ENCODE measurements at regions not wholly inside any gene's neighbourhood (a gene's known extent, or its start where the extent isn't known, plus 50 kb on each side); places are given as distances from the start of the nearest gene placed in this dataset.

- DNase-seq (ENCODE audit: low read depth in 2 of 3, low spot score in 1 of 3) = no peak
These were observed 649.6 kb downstream of the BCL11B start for GRCh38 chr14:98622208-98623051.

- DNase-seq (ENCODE audit: low read depth in 2 of 3, low spot score in 1 of 3) = no peak
These were observed 648.1 kb downstream of the BCL11B start for GRCh38 chr14:98623788-98624415.

- DNase-seq (ENCODE audit: low read depth in 2 of 3, low spot score in 1 of 3) = no peak
These were observed 638.6 kb downstream of the BCL11B start for GRCh38 chr14:98633380-98633779.

GRCh38 chr14:98634043-98634820 is 637.8 kb downstream of the BCL11B start:
- DNase-seq (ENCODE audit: low read depth in 2 of 3, low spot score in 1 of 3) = no peak

GRCh38 chr14:98638366-98638765 is 633.6 kb downstream of the BCL11B start:
- DNase-seq (ENCODE audit: low read depth in 2 of 3, low spot score in 1 of 3) = no peak

GRCh38 chr14:98647754-98648153 is 624.2 kb downstream of the BCL11B start:
- DNase-seq (ENCODE audit: low read depth in 2 of 3, low spot score in 1 of 3) = no peak

- DNase-seq (ENCODE audit: low read depth in 2 of 3, low spot score in 1 of 3) = no peak
These were observed 621.0 kb downstream of the BCL11B start for GRCh38 chr14:98651037-98651436.

GRCh38 chr14:98665007-98665406 is 607.0 kb downstream of the BCL11B start:
- DNase-seq (ENCODE audit: low read depth in 2 of 3, low spot score in 1 of 3) = no peak

- no peak for DNase-seq (ENCODE audit: low read depth in 2 of 3, low spot score in 1 of 3)
These were observed 605.5 kb downstream of the BCL11B start for GRCh38 chr14:98666545-98666944.

- DNase-seq (ENCODE audit: low read depth in 2 of 3, low spot score in 1 of 3) = no peak
These were observed 590.0 kb downstream of the BCL11B start for GRCh38 chr14:98682033-98682432.

- DNase-seq (ENCODE audit: low read depth in 2 of 3, low spot score in 1 of 3) = no peak
These were observed 589.3 kb downstream of the BCL11B start for GRCh38 chr14:98682726-98683125.

GRCh38 chr14:98684468-98684867 is 587.5 kb downstream of the BCL11B start:
- no peak for DNase-seq (ENCODE audit: low read depth in 2 of 3, low spot score in 1 of 3)

GRCh38 chr14:98685725-98686124 is 586.3 kb downstream of the BCL11B start:
- DNase-seq (ENCODE audit: low read depth in 2 of 3, low spot score in 1 of 3) = no peak

- DNase-seq (ENCODE audit: low read depth in 2 of 3, low spot score in 1 of 3) = no peak
These were observed 583.6 kb downstream of the BCL11B start for GRCh38 chr14:98688446-98688845.

- no peak for DNase-seq (ENCODE audit: low read depth in 2 of 3, low spot score in 1 of 3)
These were observed 582.0 kb downstream of the BCL11B start for GRCh38 chr14:98689951-98690350.

- DNase-seq (ENCODE audit: low read depth in 2 of 3, low spot score in 1 of 3) = peak in 1 of 3 donors; percentile 27
These were observed 579.2 kb downstream of the BCL11B start for GRCh38 chr14:98692832-98693231.

- DNase-seq (ENCODE audit: low read depth in 2 of 3, low spot score in 1 of 3) = no peak
These were observed 577.5 kb downstream of the BCL11B start for GRCh38 chr14:98694541-98694940.

- DNase-seq (ENCODE audit: low read depth in 2 of 3, low spot score in 1 of 3) = no peak
These were observed 576.2 kb downstream of the BCL11B start for GRCh38 chr14:98695809-98696208.

GRCh38 chr14:98698341-98698740 is 573.7 kb downstream of the BCL11B start:
- DNase-seq (ENCODE audit: low read depth in 2 of 3, low spot score in 1 of 3) = no peak

GRCh38 chr14:98700748-98701147 is 571.2 kb downstream of the BCL11B start:
- no peak for DNase-seq (ENCODE audit: low read depth in 2 of 3, low spot score in 1 of 3)

GRCh38 chr14:98701377-98701776 is 570.6 kb downstream of the BCL11B start:
- no peak for DNase-seq (ENCODE audit: low read depth in 2 of 3, low spot score in 1 of 3)

GRCh38 chr14:98704441-98704840 is 567.6 kb downstream of the BCL11B start:
- DNase-seq (ENCODE audit: low read depth in 2 of 3, low spot score in 1 of 3) = no peak

Measured in stimulated activated CD4-positive, alpha-beta T cell treated with anti-CD3 and anti-CD28 coated beads, Interleukin-12 subunit alpha, Interleukin-12 subunit beta, amount 100 ng/mL, for 48 hours (primary cell).